ENCODE measurements at regions not wholly inside any gene's neighbourhood (a gene's known extent, or its start where the extent isn't known, plus 50 kb on each side); places are given as distances from the start of the nearest gene placed in this dataset.

- Histone ChIP-seq H3K9ac (ENCODE audit: insufficient read depth, low read length) (no peak overlapping the region), H3K79me2 (ENCODE audit: control insufficient read depth, insufficient read depth, low read length) (no peaks in the 10 kb centered on the region), H3K9me3 (ENCODE audit: control insufficient read depth, insufficient read depth, low read depth, low read length) (no peaks in the 10 kb centered on the region), H3K27me3 (ENCODE audit: control insufficient read depth, insufficient read depth, low read length) (no peaks in the 10 kb centered on the region), H3K36me3 (ENCODE audit: control insufficient read depth, insufficient read depth, low read length) (no peaks in the 10 kb centered on the region), H3K27ac (ENCODE audit: insufficient read depth, low read length) (no peak overlapping the region), H3K4me3 (replicated peaks in 1 of 4; ENCODE audit: control extremely low read depth in 1 of 4, insufficient read depth in 1 of 4, low read depth in 3 of 4, low read length in 4 of 4) (no peak overlapping the region), H2AFZ (ENCODE audit: low read length) (no peak overlapping the region), H3K4me2 (ENCODE audit: extremely low read depth, insufficient read depth, low read length) (no peak overlapping the region), H3K4me1 (ENCODE audit: control insufficient read depth, extremely low read depth, insufficient read depth, low read length) (no peaks in the 10 kb centered on the region), H4K20me1 (ENCODE audit: control insufficient read depth, extremely low read depth, insufficient read depth, low read length) (no peaks in the 10 kb centered on the region)
- TF ChIP-seq EZH2 (IDR thresholded peaks at IDR 0.05; ENCODE audit: low read length, missing control alignments): no peak
- no peak for TF ChIP-seq CTCF (conservative IDR thresholded peaks at IDR 0.05 in 1 of 2, IDR thresholded peaks at IDR 0.05 in 1 of 2; ENCODE audit: low read depth in 1 of 2, low read length in 2 of 2)
- no peak for DNase-seq (ENCODE audit: low read depth in 2 of 2)
These were observed 155.3 kb upstream of the ATP2B1 start for GRCh38 chr12:89863968-89864367.

GRCh38 chr12:89863493-89863938, 154.9 kb upstream of the ATP2B1 start:
- Histone ChIP-seq H3K4me3 (replicated peaks in 1 of 4; ENCODE audit: control extremely low read depth in 1 of 4, insufficient read depth in 1 of 4, low read depth in 3 of 4, low read length in 4 of 4) (no peak overlapping the region), H3K9me3 (ENCODE audit: control insufficient read depth, insufficient read depth, low read depth, low read length) (no peaks in the 10 kb centered on the region), H3K27ac (ENCODE audit: insufficient read depth, low read length) (no peak overlapping the region), H3K79me2 (ENCODE audit: control insufficient read depth, insufficient read depth, low read length) (no peaks in the 10 kb centered on the region), H3K27me3 (ENCODE audit: control insufficient read depth, insufficient read depth, low read length) (no peaks in the 10 kb centered on the region), H3K36me3 (ENCODE audit: control insufficient read depth, insufficient read depth, low read length) (no peaks in the 10 kb centered on the region), H2AFZ (ENCODE audit: low read length) (peak overlapping the region; percentile 40), H3K9ac (ENCODE audit: insufficient read depth, low read length) (no peak overlapping the region), H3K4me1 (ENCODE audit: control insufficient read depth, extremely low read depth, insufficient read depth, low read length) (no peaks in the 10 kb centered on the region), H4K20me1 (ENCODE audit: control insufficient read depth, extremely low read depth, insufficient read depth, low read length) (no peaks in the 10 kb centered on the region), H3K4me2 (ENCODE audit: extremely low read depth, insufficient read depth, low read length) (no peak overlapping the region)
- no peak for DNase-seq (ENCODE audit: low read depth in 2 of 2)
- no peak for TF ChIP-seq CTCF (conservative IDR thresholded peaks at IDR 0.05 in 1 of 2, IDR thresholded peaks at IDR 0.05 in 1 of 2; ENCODE audit: low read depth in 1 of 2, low read length in 2 of 2)
- no peak for TF ChIP-seq EZH2 (IDR thresholded peaks at IDR 0.05; ENCODE audit: low read length, missing control alignments)

GRCh38 chr12:89862511-89863445, 154.1 kb upstream of the ATP2B1 start:
- Histone ChIP-seq H2AFZ (ENCODE audit: low read length) (peak overlapping the region; percentile 80), H3K4me3 (replicated peaks in 1 of 4; ENCODE audit: control extremely low read depth in 1 of 4, insufficient read depth in 1 of 4, low read depth in 3 of 4, low read length in 4 of 4) (no peak overlapping the region), H3K4me2 (ENCODE audit: extremely low read depth, insufficient read depth, low read length) (peak overlapping the region; percentile 13), H3K4me1 (ENCODE audit: control insufficient read depth, extremely low read depth, insufficient read depth, low read length) (no peaks in the 10 kb centered on the region), H3K27ac (ENCODE audit: insufficient read depth, low read length) (no peak overlapping the region), H3K9ac (ENCODE audit: insufficient read depth, low read length) (no peak overlapping the region), H3K36me3 (ENCODE audit: control insufficient read depth, insufficient read depth, low read length) (no peaks in the 10 kb centered on the region), H3K27me3 (ENCODE audit: control insufficient read depth, insufficient read depth, low read length) (no peaks in the 10 kb centered on the region), H3K79me2 (ENCODE audit: control insufficient read depth, insufficient read depth, low read length) (no peaks in the 10 kb centered on the region), H3K9me3 (ENCODE audit: control insufficient read depth, insufficient read depth, low read depth, low read length) (no peaks in the 10 kb centered on the region), H4K20me1 (ENCODE audit: control insufficient read depth, extremely low read depth, insufficient read depth, low read length) (no peaks in the 10 kb centered on the region)
- TF ChIP-seq CTCF (conservative IDR thresholded peaks at IDR 0.05 in 1 of 2, IDR thresholded peaks at IDR 0.05 in 1 of 2; ENCODE audit: low read depth in 1 of 2, low read length in 2 of 2) (no peak), EZH2 (IDR thresholded peaks at IDR 0.05; ENCODE audit: low read length, missing control alignments) (no peak)
- DNase-seq (ENCODE audit: low read depth in 2 of 2): peak in 1 of 2 donors; percentile 14
